ENCODE measurements at regions not wholly inside any gene's neighbourhood (a gene's known extent, or its start where the extent isn't known, plus 50 kb on each side); places are given as distances from the start of the nearest gene placed in this dataset.

- TF ChIP-seq ZFX (IDR thresholded peaks at IDR 0.05) (no peak), CTCF (conservative IDR thresholded peaks at IDR 0.05) (no peak)
- H3K27ac ChIP-seq = no peak overlapping the region
Observed at GRCh38 chr17:79519601-79520000, 91.2 kb downstream of the RBFOX3 start.

GRCh38 chr17:79518585-79519523 lies 92.0 kb downstream of the RBFOX3 start:
- H3K27ac ChIP-seq = no peak overlapping the region
- no peak for TF ChIP-seq ZFX (IDR thresholded peaks at IDR 0.05)
- TF ChIP-seq CTCF (conservative IDR thresholded peaks at IDR 0.05) = no peak

- no peak overlapping the region for H3K27ac ChIP-seq
- TF ChIP-seq CTCF (conservative IDR thresholded peaks at IDR 0.05) (no peak), ZFX (IDR thresholded peaks at IDR 0.05) (no peak)
Observed at GRCh38 chr17:79517827-79518584, 92.8 kb downstream of the RBFOX3 start.

- TF ChIP-seq CTCF (conservative IDR thresholded peaks at IDR 0.05) (no peak), ZFX (IDR thresholded peaks at IDR 0.05) (no peak)
- H3K27ac ChIP-seq = no peak overlapping the region
Observed at GRCh38 chr17:79515646-79516571, 94.9 kb downstream of the RBFOX3 start.

- H3K27ac ChIP-seq = no peak overlapping the region
- TF ChIP-seq CTCF (conservative IDR thresholded peaks at IDR 0.05) = no peak
- TF ChIP-seq ZFX (IDR thresholded peaks at IDR 0.05) = no peak
Observed at GRCh38 chr17:79515110-79515509, 95.7 kb downstream of the RBFOX3 start.

GRCh38 chr17:79513820-79514535 lies 96.9 kb downstream of the RBFOX3 start:
- H3K27ac ChIP-seq = no peak overlapping the region
- no peak for TF ChIP-seq CTCF (conservative IDR thresholded peaks at IDR 0.05)
- no peak for TF ChIP-seq ZFX (IDR thresholded peaks at IDR 0.05)

All from C4-2B (cell line).